AG09309 (cell line): ENCODE measurements at regions not wholly inside any gene's neighbourhood (a gene's known extent, or its start where the extent isn't known, plus 50 kb on each side); places are given as distances from the start of the nearest gene placed in this dataset.

Experiments
- DNase-seq: peaks from one replicate; pipeline ENCODE4 v3.0.0-alpha.2; 2010; ENCODE audit warnings: low read depth
- H3K4me3 ChIP-seq: 2 replicates; pipeline ENCODE4 v1.5.1; 2011; ENCODE audit warnings: mild to moderate bottlenecking, low read depth, low read length, moderate library complexity; ENCODE audit not compliant: control insufficient read depth
- TF ChIP-seq, protein P1 (sequence below): IDR thresholded peaks from 2 replicates; pipeline ENCODE4 v1.5.1; 2011; ENCODE audit warnings: mild to moderate bottlenecking, low read depth, low read length, inconsistent platforms; ENCODE audit not compliant: insufficient read depth, control insufficient read depth; ENCODE audit errors: missing control alignments

DNA sequence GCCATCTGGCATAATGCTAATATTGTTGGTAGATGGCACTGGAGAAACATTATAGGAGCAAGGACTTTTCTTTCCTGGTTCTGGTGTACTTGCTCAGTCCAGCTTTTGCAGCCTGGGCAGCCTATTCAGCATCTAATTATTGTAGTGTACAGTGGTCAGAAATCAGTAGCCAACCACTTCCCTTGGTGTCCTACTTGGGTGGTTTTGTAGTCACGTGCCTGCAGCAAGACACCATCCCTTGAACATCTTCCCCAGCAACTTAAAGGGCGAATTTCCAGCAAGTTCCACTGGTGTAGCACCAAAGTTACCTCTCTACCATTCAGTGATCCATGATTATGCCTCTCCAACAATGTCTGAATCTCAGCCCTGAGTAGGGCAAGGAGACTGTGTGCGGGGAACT, 557.6 kb downstream of the SATB2 start:
- TF ChIP-seq, protein P1, sequence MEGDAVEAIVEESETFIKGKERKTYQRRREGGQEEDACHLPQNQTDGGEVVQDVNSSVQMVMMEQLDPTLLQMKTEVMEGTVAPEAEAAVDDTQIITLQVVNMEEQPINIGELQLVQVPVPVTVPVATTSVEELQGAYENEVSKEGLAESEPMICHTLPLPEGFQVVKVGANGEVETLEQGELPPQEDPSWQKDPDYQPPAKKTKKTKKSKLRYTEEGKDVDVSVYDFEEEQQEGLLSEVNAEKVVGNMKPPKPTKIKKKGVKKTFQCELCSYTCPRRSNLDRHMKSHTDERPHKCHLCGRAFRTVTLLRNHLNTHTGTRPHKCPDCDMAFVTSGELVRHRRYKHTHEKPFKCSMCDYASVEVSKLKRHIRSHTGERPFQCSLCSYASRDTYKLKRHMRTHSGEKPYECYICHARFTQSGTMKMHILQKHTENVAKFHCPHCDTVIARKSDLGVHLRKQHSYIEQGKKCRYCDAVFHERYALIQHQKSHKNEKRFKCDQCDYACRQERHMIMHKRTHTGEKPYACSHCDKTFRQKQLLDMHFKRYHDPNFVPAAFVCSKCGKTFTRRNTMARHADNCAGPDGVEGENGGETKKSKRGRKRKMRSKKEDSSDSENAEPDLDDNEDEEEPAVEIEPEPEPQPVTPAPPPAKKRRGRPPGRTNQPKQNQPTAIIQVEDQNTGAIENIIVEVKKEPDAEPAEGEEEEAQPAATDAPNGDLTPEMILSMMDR: no peak

DNA sequence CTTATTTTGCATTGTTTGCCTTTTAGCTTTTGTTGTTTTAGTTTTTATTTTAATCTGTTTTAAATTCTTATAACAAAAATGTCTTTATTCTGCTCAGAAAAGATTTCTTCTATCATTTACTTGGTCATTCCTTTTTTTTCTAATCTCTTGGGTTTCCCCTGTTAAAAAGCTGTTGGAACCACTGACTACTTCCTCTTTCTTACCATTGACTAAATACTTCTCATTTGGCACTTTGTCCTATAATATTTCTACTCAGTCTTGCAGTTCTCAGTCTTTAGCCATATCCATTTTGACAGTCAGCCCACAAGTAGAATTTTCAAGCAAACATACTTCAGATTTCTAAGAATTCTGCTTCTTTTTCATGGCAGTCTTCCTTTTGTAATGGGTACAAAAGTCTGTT, 567.2 kb downstream of the SATB2 start:
- no peak for DNase-seq
- no peak overlapping the region for H3K4me3 ChIP-seq
- TF ChIP-seq, protein P1: no peak

More for the DNA sequence above, 557.6 kb downstream of the SATB2 start:
- H3K4me3 ChIP-seq: no peak overlapping the region
- DNase-seq: no peak

GRCh38 chr2:198883604-198884003, 574.1 kb downstream of the SATB2 start:
- no peak for DNase-seq
- H3K4me3 ChIP-seq: no peak overlapping the region
- TF ChIP-seq, protein P1: no peak

DNA sequence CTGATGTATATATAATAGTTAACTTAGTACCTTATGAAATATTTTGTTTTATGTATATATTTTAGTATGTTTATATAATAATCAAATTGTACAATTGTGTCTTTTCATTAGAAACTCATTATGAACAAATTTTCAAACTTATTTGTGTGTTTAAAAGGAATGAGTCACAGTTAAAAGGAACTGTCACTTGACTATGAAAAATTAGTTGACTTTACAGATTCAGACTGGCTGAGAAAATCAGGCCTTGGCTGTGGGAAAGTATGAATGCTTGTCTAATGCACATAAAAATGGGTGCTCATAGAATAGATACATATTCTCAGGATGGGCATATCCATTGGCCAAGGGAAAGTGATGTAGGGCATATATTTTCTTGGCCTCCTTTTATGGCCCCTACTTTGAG, 576.8 kb downstream of the SATB2 start:
- TF ChIP-seq, protein P1: no peak

GRCh38 chr2:198880421-198880820, 577.3 kb downstream of the SATB2 start:
- DNase-seq: no peak
- TF ChIP-seq, protein P1: no peak
- no peak overlapping the region for H3K4me3 ChIP-seq

More for the DNA sequence above, 576.8 kb downstream of the SATB2 start:
- no peak for DNase-seq
- no peak overlapping the region for H3K4me3 ChIP-seq

- DNase-seq: no peak
- no peak overlapping the region for H3K4me3 ChIP-seq
- TF ChIP-seq, protein P1: no peak
Measured at GRCh38 chr2:198874472-198874858, 583.3 kb downstream of the SATB2 start.

DNA sequence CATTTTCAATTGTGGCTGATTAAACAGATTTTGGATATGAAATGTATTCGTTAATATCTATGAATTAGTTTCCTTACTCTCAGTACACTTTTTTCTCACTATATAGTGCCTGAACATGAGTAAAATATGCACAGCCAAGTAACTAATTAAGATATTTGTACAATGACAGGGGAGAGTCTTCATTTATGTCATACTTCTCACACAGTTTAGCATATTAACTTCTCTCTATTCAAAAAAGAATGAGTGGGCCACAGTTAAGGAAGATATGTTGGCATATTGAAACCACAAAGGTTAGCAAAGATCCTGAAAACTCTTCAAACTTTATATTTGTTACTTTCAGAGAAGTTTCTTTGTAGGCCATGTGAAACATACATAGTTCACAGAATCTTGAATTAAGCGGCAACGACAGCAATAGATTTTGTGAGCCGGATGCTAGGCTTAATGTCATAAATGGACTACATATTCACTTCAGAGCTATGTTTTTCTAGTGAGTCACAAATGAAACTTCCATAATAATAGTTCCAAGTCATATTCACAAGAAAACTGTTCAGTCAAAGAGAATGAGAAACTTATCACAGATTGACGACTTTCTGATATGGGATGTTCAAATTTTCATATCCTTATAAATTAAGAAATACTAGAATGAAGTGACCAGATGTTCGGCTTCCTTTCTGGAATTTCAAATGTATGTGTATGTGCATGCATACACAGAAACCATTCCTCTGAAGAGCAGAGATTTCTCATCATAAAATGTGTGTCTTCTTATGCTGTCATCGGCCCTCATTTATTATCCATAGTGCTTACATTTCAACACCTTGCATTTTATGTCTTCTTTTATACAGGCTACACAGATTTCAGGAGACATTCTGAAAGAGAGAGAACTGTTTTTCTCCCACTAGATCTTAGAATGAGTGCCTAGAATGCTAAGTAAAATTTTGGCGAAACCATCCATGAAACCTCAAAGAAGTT, 584.0 kb downstream of the SATB2 start:
- no peak overlapping the region for H3K4me3 ChIP-seq
- TF ChIP-seq, protein P1: no peak
- peak; percentile 50 for DNase-seq
